Endodermal cell (in vitro differentiated cells): ENCODE measurements at regions not wholly inside any gene's neighbourhood (a gene's known extent, or its start where the extent isn't known, plus 50 kb on each side); places are given as distances from the start of the nearest gene placed in this dataset.

Source experiments
- DNase-seq: peaks from one replicate; pipeline ENCODE4 v3.0.0-alpha.2; 2017
- H3K27ac ChIP-seq: 2 replicates; pipeline ENCODE4 v1.5.1; 2013; ENCODE audit warnings: mild to moderate bottlenecking, low read depth, low read length, moderate library complexity
- H3K27me3 ChIP-seq: 2 replicates; pipeline ENCODE4 v1.6.1; 2013; ENCODE audit warnings: mild to moderate bottlenecking, low read length, moderate library complexity; ENCODE audit not compliant: insufficient read depth, control insufficient read depth, poor library complexity, severe bottlenecking
- H3K36me3 ChIP-seq: 2 replicates; pipeline ENCODE4 v1.7.0; 2013; ENCODE audit warnings: mild to moderate bottlenecking, low read length, moderate library complexity; ENCODE audit not compliant: control insufficient read depth, insufficient read depth
- H3K4me1 ChIP-seq: one replicate; pipeline ENCODE4 v1.7.0; 2013; ENCODE audit warnings: low read length; ENCODE audit not compliant: control insufficient read depth, insufficient read depth
- H3K4me3 ChIP-seq: 2 replicates; pipeline ENCODE4 v1.5.1; 2013; ENCODE audit warnings: mild to moderate bottlenecking, low read length, moderate library complexity
- H3K9ac ChIP-seq: 2 replicates; pipeline ENCODE4 v1.6.1; 2013; ENCODE audit warnings: mild to moderate bottlenecking, low read length, moderate library complexity; ENCODE audit not compliant: poor library complexity, severe bottlenecking; ENCODE audit errors: extremely low read depth
- H3K9me3 ChIP-seq: 2 replicates; pipeline ENCODE4 v1.6.1; 2013; ENCODE audit warnings: mild to moderate bottlenecking, low read length, moderate library complexity; ENCODE audit not compliant: control insufficient read depth
- H3K27ac Mint-ChIP-seq: 2 replicates; pipeline ENCODE4 v1.8.0; 2020; ENCODE audit warnings: mixed read lengths
- H3K27me3 Mint-ChIP-seq: 2 replicates; pipeline ENCODE4 v1.8.0; 2021; ENCODE audit warnings: mild to moderate bottlenecking, mixed read lengths; ENCODE audit not compliant: insufficient read depth
- H3K36me3 Mint-ChIP-seq: 2 replicates; pipeline ENCODE4 v1.8.0; 2020; ENCODE audit warnings: low read depth, mixed read lengths
- H3K4me1 Mint-ChIP-seq: 2 replicates; pipeline ENCODE4 v1.8.0; 2020; ENCODE audit warnings: mixed read lengths
- H3K4me3 Mint-ChIP-seq: 2 replicates; pipeline ENCODE4 v1.8.0; 2020; ENCODE audit warnings: mild to moderate bottlenecking, moderate library complexity, mixed read lengths
- H3K9me3 Mint-ChIP-seq: 2 replicates; pipeline ENCODE4 v1.8.0; 2020; ENCODE audit warnings: mild to moderate bottlenecking, mixed read lengths
- WGBS, 2 experiments: methylation state at CpG; one replicate each; pipeline versions ENCODE4 v1.1.5 to v1.1.7; 2013; ENCODE audit warnings: missing lambda C conversion rate in 2 of 2, mixed read lengths in 1 of 2; ENCODE audit not compliant: insufficient coverage in 1 of 2, insufficient read length in 1 of 2; 5-methylcytosine and 5-hydroxymethylcytosine counted together
- TF ChIP-seq, protein P1 (sequence below): fragments of 200-600 bp; sonication (generic); conservative IDR thresholded peaks from 2 replicates; pipeline ENCODE4 v1.5.0; 2021; ENCODE audit warnings: antibody characterized with exemption, mild to moderate bottlenecking

DNA sequence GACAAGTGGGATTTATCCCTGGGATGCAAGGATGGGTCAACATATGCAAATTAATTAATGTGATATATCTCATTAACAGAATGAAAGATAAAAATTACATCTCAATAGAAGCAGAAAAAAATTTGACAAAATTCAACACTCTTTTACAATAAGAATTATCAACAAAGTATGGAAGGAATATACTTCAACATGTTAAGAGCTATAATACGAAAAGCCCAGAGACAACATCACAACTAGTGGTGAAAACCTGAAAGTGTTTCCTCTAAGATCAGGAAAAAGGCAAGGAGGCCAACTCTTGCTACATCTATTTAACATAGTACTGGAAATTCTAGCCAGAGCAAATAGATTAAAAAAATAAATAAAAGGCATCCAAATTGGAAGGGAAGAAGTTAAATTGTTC, 970.0 kb upstream of the POT1 start:
- H3K9me3 ChIP-seq, result no peaks in the 10 kb centered on the region
- 83% methylated on average over 1 of the region's 1 CpG; no CpG with 5 or more reads in 1 of the 2 experiments for WGBS, 2 experiments
- no peak for DNase-seq
- no peak overlapping the region for H3K27ac ChIP-seq
- H3K9me3 Mint-ChIP-seq, result no peaks in the 10 kb centered on the region
- no peaks in the 10 kb centered on the region for H3K27me3 ChIP-seq
- H3K36me3 ChIP-seq, result no peaks in the 10 kb centered on the region
- H3K9ac ChIP-seq, result no peak overlapping the region
- H3K36me3 Mint-ChIP-seq, result no peaks in the 10 kb centered on the region
- H3K4me1 Mint-ChIP-seq, result no peaks in the 10 kb centered on the region
- H3K4me1 ChIP-seq, result no peaks in the 10 kb centered on the region
- TF ChIP-seq, protein P1, sequence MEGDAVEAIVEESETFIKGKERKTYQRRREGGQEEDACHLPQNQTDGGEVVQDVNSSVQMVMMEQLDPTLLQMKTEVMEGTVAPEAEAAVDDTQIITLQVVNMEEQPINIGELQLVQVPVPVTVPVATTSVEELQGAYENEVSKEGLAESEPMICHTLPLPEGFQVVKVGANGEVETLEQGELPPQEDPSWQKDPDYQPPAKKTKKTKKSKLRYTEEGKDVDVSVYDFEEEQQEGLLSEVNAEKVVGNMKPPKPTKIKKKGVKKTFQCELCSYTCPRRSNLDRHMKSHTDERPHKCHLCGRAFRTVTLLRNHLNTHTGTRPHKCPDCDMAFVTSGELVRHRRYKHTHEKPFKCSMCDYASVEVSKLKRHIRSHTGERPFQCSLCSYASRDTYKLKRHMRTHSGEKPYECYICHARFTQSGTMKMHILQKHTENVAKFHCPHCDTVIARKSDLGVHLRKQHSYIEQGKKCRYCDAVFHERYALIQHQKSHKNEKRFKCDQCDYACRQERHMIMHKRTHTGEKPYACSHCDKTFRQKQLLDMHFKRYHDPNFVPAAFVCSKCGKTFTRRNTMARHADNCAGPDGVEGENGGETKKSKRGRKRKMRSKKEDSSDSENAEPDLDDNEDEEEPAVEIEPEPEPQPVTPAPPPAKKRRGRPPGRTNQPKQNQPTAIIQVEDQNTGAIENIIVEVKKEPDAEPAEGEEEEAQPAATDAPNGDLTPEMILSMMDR, result peak; percentile 50
- H3K4me3 Mint-ChIP-seq, result no peak overlapping the region
- no peak overlapping the region for H3K4me3 ChIP-seq
- H3K27me3 Mint-ChIP-seq, result no peaks in the 10 kb centered on the region
- no peak overlapping the region for H3K27ac Mint-ChIP-seq

- H3K9ac ChIP-seq, result no peak overlapping the region
- peaks cover 5% of the 10 kb centered on the region for H3K36me3 Mint-ChIP-seq
- no peaks in the 10 kb centered on the region for H3K9me3 ChIP-seq
- H3K27ac Mint-ChIP-seq, result no peak overlapping the region
- WGBS, 2 experiments, result 94% methylated on average over 1 of the region's 1 CpG; no CpG with 5 or more reads in 1 of the 2 experiments
- no peaks in the 10 kb centered on the region for H3K27me3 Mint-ChIP-seq
- no peaks in the 10 kb centered on the region for H3K4me1 ChIP-seq
- H3K4me3 Mint-ChIP-seq, result no peak overlapping the region
- no peak overlapping the region for H3K27ac ChIP-seq
- no peak for DNase-seq
- no peak overlapping the region for H3K4me3 ChIP-seq
- H3K27me3 ChIP-seq, result no peaks in the 10 kb centered on the region
- TF ChIP-seq, protein P1, result no peak
- no peaks in the 10 kb centered on the region for H3K36me3 ChIP-seq
- H3K4me1 Mint-ChIP-seq, result no peaks in the 10 kb centered on the region
- peaks cover 3% of the 10 kb centered on the region for H3K9me3 Mint-ChIP-seq
These were observed 962.8 kb upstream of the POT1 start for GRCh38 chr7:125892434-125892833.

DNA sequence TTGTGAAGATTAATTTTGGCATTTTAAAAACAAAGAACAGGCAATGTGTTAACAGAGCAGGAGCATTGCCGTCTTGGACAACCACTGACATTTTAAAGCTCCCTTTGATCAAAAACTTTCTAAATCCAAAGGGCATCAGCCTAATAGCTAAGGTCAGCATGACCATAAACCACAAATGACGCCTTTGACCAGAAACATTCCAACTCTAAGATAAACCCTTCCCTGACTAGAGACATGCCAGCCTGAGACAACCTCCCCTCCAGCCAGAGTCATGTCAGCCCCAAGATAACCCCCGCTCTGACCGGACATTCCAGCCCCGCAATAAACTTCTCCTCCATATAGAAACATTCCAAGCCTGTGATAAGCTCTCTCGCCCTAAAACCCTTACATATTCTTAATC, 949.4 kb upstream of the POT1 start:
- no peak overlapping the region for H3K4me3 ChIP-seq
- Mint-ChIP-seq H3K27me3 (no peaks in the 10 kb centered on the region), H3K4me1 (no peaks in the 10 kb centered on the region), H3K27ac (no peak overlapping the region), H3K9me3 (peaks cover 28% of the 10 kb centered on the region), H3K4me3 (no peak overlapping the region), H3K36me3 (peaks cover 9% of the 10 kb centered on the region)
- no peaks in the 10 kb centered on the region for H3K27me3 ChIP-seq
- H3K9ac ChIP-seq, result no peak overlapping the region
- DNase-seq, result no peak
- peaks cover 16% of the 10 kb centered on the region for H3K9me3 ChIP-seq
- TF ChIP-seq, protein P1, result no peak
- 91 to 100% methylated on average over 1 to 6 of the region's 6 CpGs for WGBS, 2 experiments
- H3K36me3 ChIP-seq, result no peaks in the 10 kb centered on the region
- H3K4me1 ChIP-seq, result no peaks in the 10 kb centered on the region
- H3K27ac ChIP-seq, result no peak overlapping the region
